B cell (primary cell): ENCODE measurements at regions not wholly inside any gene's neighbourhood (a gene's known extent, or its start where the extent isn't known, plus 50 kb on each side); places are given as distances from the start of the nearest gene placed in this dataset.

ENCODE experiments used
- ATAC-seq: fragments of 200-7000 bp; cut with Tn5 transposase; one replicate; pipeline ENCODE4 v1.10.0; 2021; ENCODE audit warnings: low read depth, mild to moderate bottlenecking, moderate number of reproducible peaks, moderate library complexity
- CTCF ChIA-PET: fragments of 350-600 bp; sonication (Branson Sonifier 250); formaldehyde crosslinking; loops from one replicate; lab custom pipeline; 2021; ENCODE audit warnings: antibody characterized with exemption, inconsistent platforms; lab: Charles Lee
- POLR2A ChIA-PET: fragments of 350-600 bp; sonication (Branson Sonifier 250); formaldehyde crosslinking; loops from one replicate; lab custom pipeline; 2021; ENCODE audit warnings: antibody characterized with exemption; lab: Charles Lee
- DNase-seq: peaks from one replicate; pipeline ENCODE4 v3.0.0; 2013
- H2AFZ ChIP-seq: 2 replicates; pipeline ENCODE4 v1.6.1; 2012; ENCODE audit warnings: mild to moderate bottlenecking, low read depth, low read length; ENCODE audit not compliant: insufficient read depth, poor library complexity, severe bottlenecking
- H3K27ac ChIP-seq, 2 donors: 1 replicate in 1 of 2; 2 replicates in 1 of 2; pipeline ENCODE4 v1.5.1; 2012 to 2013; ENCODE audit warnings: low read length in 2 of 2, mild to moderate bottlenecking in 2 of 2, moderate library complexity in 1 of 2
- H3K27me3 ChIP-seq, 4 experiments: fragments of 200-600 bp in 1 of 4; sonication (generic) in 1 of 4; replicated peaks in 1 of 4; 1 replicate in 2 of 4; 2 replicates in 2 of 4; pipeline versions ENCODE4 v1.6.1 to v1.7.0; 2013 to 2016; ENCODE audit warnings: low read length in 3 of 4, mild to moderate bottlenecking in 2 of 4, mixed read lengths in 1 of 4, moderate library complexity in 1 of 4; ENCODE audit not compliant: insufficient read depth in 4 of 4, control insufficient read depth in 3 of 4; ENCODE audit errors: control extremely low read depth in 1 of 4
- H3K36me3 ChIP-seq, 2 experiments: replicated peaks in 1 of 2; 1 replicate in 1 of 2; 2 replicates in 1 of 2; pipeline versions ENCODE4 v1.6.1 to v1.7.1; 2013; ENCODE audit warnings: low read length in 1 of 2; ENCODE audit not compliant: insufficient read depth in 2 of 2, control insufficient read depth in 1 of 2; ENCODE audit errors: control extremely low read depth in 1 of 2, extremely low read depth in 1 of 2
- H3K4me1 ChIP-seq, 2 donors: fragments of 200-600 bp in 1 of 2; sonication (generic) in 1 of 2; 1 replicate in 1 of 2; 2 replicates in 1 of 2; pipeline versions ENCODE4 v1.5.1 to v1.6.1; 2013 to 2017; ENCODE audit warnings: low read length in 2 of 2; ENCODE audit not compliant: control insufficient read depth in 2 of 2, insufficient read depth in 2 of 2
- H3K4me2 ChIP-seq: replicated peaks from 2 replicates; pipeline ENCODE3; 2012; ENCODE audit warnings: mild to moderate bottlenecking, low read depth, low read length; ENCODE audit not compliant: poor library complexity, severe bottlenecking
- H3K4me3 ChIP-seq, 5 experiments: fragments of 200-600 bp in 1 of 5; sonication (generic) in 1 of 5; 1 replicate in 3 of 5; 2 replicates in 2 of 5; pipeline versions ENCODE4 v1.5.1 to v1.7.0; 2011 to 2016; ENCODE audit warnings: low read length in 4 of 5, mild to moderate bottlenecking in 4 of 5, low read depth in 2 of 5, control low read depth in 1 of 5, moderate library complexity in 1 of 5; ENCODE audit not compliant: insufficient read depth in 1 of 5; ENCODE audit errors: control extremely low read depth in 1 of 5, extremely low read depth in 1 of 5
- H3K79me2 ChIP-seq: fragments of 200-600 bp; sonication (generic); one replicate; pipeline ENCODE4 v1.6.0; 2016; ENCODE audit warnings: low read length; ENCODE audit not compliant: control insufficient read depth, insufficient read depth
- H3K9ac ChIP-seq: fragments of 200-600 bp; sonication (generic); 2 replicates; pipeline ENCODE4 v1.6.1; 2017; ENCODE audit warnings: mild to moderate bottlenecking, low read length, moderate library complexity
- H3K9me3 ChIP-seq, 3 donors: one replicate each; pipeline versions ENCODE4 v1.6.1 to v1.7.1; 2013; ENCODE audit warnings: low read length in 2 of 3; ENCODE audit not compliant: control insufficient read depth in 2 of 3, insufficient read depth in 1 of 3; ENCODE audit errors: control extremely low read depth in 1 of 3
- H4K20me1 ChIP-seq: 2 replicates; pipeline ENCODE4 v1.6.0; 2012; ENCODE audit warnings: mild to moderate bottlenecking, low read length; ENCODE audit not compliant: insufficient read depth, control insufficient read depth, poor library complexity, severe bottlenecking
- H3K27ac Mint-ChIP-seq: one replicate; pipeline ENCODE4 v1.8.0; 2021; ENCODE audit warnings: mixed read lengths
- H3K27me3 Mint-ChIP-seq: one replicate; pipeline ENCODE4 v1.8.0; 2021; ENCODE audit warnings: mixed read lengths
- H3K4me1 Mint-ChIP-seq: one replicate; pipeline ENCODE4 v1.8.0; 2021; ENCODE audit warnings: mixed read lengths
- H3K4me3 Mint-ChIP-seq: one replicate; pipeline ENCODE4 v1.8.0; 2021; ENCODE audit warnings: mixed read lengths
- H3K9me3 Mint-ChIP-seq: one replicate; pipeline ENCODE4 v1.8.0; 2022; ENCODE audit warnings: mixed read lengths; ENCODE audit not compliant: insufficient read depth
- EZH2 ChIP-seq: IDR thresholded peaks from 2 replicates; pipeline ENCODE4 v1.6.1; 2012; ENCODE audit warnings: borderline replicate concordance, low read depth, mild to moderate bottlenecking, moderate library complexity, low read length; ENCODE audit not compliant: insufficient read depth, poor library complexity, severe bottlenecking
- WGBS: methylation state at CpG from one replicate; pipeline ENCODE4 v1.1.5; 2013; ENCODE audit warnings: missing lambda C conversion rate; ENCODE audit not compliant: insufficient coverage; 5-methylcytosine and 5-hydroxymethylcytosine counted together
- intact Hi-C: fragments of 100-400 bp; cut with micrococcal nuclease; formaldehyde crosslinking; loops from one replicate; pipeline ENCODE4 v1.10.0; 2022
- TF ChIP-seq, protein P1 (sequence below): fragments of 200-600 bp; IDR thresholded peaks from one replicate; pipeline ENCODE4 v1.8.0; 2022; ENCODE audit warnings: antibody characterized with exemption, mild to moderate bottlenecking

DNA sequence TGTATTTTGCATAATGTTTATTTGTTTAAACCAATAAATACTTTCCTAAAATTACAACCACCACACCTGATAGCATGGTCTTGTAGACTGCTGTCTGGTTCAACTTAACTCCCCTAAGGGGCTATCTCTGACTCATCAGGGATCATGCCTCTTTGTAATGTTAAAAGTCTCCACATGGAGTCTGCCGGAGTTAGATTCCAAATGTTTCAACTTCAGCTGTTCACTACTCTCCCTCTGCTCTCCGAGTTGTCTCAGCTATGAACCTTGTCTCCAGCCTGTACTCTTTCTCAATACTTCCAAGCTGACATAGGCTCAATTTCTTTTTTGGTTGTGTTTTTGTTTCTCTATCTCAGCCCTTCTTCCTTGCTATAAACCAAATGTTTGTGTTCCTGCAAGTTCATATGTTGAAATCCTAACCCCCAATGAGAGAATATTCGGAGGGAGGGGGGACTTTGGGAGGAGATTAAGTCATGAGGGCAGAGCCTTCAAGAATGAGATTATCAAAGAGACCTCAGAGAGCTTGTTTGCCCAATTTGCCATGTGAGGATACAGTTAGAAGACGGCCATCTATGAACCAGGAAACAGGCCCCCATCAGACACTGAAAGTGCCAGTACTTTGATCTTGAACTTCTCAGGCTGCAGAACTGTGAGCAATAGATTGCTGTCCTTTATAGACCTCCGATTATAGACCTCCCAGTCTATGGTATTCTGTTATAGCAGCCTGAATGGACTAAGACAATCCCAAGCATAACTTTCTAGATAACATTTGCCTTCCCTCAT, 858.2 kb downstream of the VRK1 start:
- Histone ChIP-seq H3K36me3 (no peaks in the 10 kb centered on the region), H4K20me1 (no peaks in the 10 kb centered on the region), H3K4me3 (no peak overlapping the region), H3K9me3 (peaks cover 0 to 6% (median 0%) of the 10 kb centered on the region in 3 donors), H3K79me2 (no peaks in the 10 kb centered on the region), H3K4me1 (no peaks in the 10 kb centered on the region), H3K9ac (no peak overlapping the region), H2AFZ (no peak overlapping the region), H3K4me2 (no peak overlapping the region), H3K27me3 (no peaks in the 10 kb centered on the region), H3K27ac (no peak overlapping the region)
- POLR2A ChIA-PET: no interaction called here
- Mint-ChIP-seq H3K27ac (no peak overlapping the region), H3K4me3 (no peak overlapping the region), H3K27me3 (no peaks in the 10 kb centered on the region), H3K9me3 (no peaks in the 10 kb centered on the region), H3K4me1 (no peaks in the 10 kb centered on the region)
- intact Hi-C loops: no loop called here
- CTCF ChIA-PET: no interaction called here
- TF ChIP-seq EZH2: no peak
- TF ChIP-seq, protein P1, sequence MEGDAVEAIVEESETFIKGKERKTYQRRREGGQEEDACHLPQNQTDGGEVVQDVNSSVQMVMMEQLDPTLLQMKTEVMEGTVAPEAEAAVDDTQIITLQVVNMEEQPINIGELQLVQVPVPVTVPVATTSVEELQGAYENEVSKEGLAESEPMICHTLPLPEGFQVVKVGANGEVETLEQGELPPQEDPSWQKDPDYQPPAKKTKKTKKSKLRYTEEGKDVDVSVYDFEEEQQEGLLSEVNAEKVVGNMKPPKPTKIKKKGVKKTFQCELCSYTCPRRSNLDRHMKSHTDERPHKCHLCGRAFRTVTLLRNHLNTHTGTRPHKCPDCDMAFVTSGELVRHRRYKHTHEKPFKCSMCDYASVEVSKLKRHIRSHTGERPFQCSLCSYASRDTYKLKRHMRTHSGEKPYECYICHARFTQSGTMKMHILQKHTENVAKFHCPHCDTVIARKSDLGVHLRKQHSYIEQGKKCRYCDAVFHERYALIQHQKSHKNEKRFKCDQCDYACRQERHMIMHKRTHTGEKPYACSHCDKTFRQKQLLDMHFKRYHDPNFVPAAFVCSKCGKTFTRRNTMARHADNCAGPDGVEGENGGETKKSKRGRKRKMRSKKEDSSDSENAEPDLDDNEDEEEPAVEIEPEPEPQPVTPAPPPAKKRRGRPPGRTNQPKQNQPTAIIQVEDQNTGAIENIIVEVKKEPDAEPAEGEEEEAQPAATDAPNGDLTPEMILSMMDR: no peak
- WGBS: 80% methylated on average over 1 of the region's 5 CpGs
- no peak for ATAC-seq
- no peak for DNase-seq

DNA sequence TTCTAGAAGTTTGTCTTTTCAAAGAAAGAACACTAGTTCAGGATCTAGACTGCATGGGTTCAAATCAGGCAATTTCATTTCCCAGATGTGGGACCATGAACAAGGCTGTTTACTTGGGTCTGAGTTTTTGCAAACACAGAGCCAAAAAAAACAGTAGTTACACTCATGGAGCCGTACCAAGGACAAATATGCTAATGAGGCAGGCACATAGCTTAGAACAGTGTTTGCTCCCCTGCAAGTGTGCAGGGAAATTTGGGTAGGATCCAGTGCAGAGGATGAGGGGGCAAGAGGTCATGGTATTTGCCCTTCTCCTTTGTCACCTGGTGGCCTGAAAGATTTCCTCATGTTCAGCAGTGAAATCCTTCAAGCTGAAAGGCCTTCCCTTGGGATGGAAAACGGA, 860.4 kb downstream of the VRK1 start:
- H3K9me3 ChIP-seq: peaks cover 0 to 6% (median 0%) of the 10 kb centered on the region in 3 donors
- H2AFZ ChIP-seq: no peak overlapping the region
- ChIA-PET POLR2A (no interaction called here), CTCF (no interaction called here)
- DNase-seq (no peak), ATAC-seq (no peak)
- no peak overlapping the region for H3K4me3 ChIP-seq
- Mint-ChIP-seq H3K27me3 (no peaks in the 10 kb centered on the region), H3K27ac (no peak overlapping the region), H3K9me3 (peaks cover 3% of the 10 kb centered on the region), H3K4me3 (no peak overlapping the region), H3K4me1 (no peaks in the 10 kb centered on the region)
- no peak overlapping the region for H3K4me2 ChIP-seq
- no peaks in the 10 kb centered on the region for H4K20me1 ChIP-seq
- WGBS: 89% methylated on average over 2 of the region's 2 CpGs
- no peaks in the 10 kb centered on the region for H3K4me1 ChIP-seq
- no peak overlapping the region for H3K27ac ChIP-seq
- H3K9ac ChIP-seq: no peak overlapping the region
- no peaks in the 10 kb centered on the region for H3K36me3 ChIP-seq
- TF ChIP-seq EZH2: no peak
- TF ChIP-seq, protein P1: no peak
- no peaks in the 10 kb centered on the region for H3K79me2 ChIP-seq
- no peaks in the 10 kb centered on the region for H3K27me3 ChIP-seq
- intact Hi-C loops: no loop called here
